ENCODE measurements at regions not wholly inside any gene's neighbourhood (a gene's known extent, or its start where the extent isn't known, plus 50 kb on each side); places are given as distances from the start of the nearest gene placed in this dataset.

GRCh38 chr15:26352406-26352805, 420.5 kb downstream of the GABRB3 start:
- TF ChIP-seq, protein P1, sequence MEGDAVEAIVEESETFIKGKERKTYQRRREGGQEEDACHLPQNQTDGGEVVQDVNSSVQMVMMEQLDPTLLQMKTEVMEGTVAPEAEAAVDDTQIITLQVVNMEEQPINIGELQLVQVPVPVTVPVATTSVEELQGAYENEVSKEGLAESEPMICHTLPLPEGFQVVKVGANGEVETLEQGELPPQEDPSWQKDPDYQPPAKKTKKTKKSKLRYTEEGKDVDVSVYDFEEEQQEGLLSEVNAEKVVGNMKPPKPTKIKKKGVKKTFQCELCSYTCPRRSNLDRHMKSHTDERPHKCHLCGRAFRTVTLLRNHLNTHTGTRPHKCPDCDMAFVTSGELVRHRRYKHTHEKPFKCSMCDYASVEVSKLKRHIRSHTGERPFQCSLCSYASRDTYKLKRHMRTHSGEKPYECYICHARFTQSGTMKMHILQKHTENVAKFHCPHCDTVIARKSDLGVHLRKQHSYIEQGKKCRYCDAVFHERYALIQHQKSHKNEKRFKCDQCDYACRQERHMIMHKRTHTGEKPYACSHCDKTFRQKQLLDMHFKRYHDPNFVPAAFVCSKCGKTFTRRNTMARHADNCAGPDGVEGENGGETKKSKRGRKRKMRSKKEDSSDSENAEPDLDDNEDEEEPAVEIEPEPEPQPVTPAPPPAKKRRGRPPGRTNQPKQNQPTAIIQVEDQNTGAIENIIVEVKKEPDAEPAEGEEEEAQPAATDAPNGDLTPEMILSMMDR (tag by site-specific recombination; IDR thresholded peaks at IDR 0.05) = no peak
- TF ChIP-seq ZNF350 (tag by site-specific recombination; IDR thresholded peaks at IDR 0.05) (no peak), ZNF311 (tag by site-specific recombination; IDR thresholded peaks at IDR 0.05; ENCODE audit: borderline replicate concordance) (no peak), ZBTB21 (tag by site-specific recombination; IDR thresholded peaks at IDR 0.05) (no peak), ZNF558 (tag by site-specific recombination; IDR thresholded peaks at IDR 0.05) (no peak)
- TF ChIP-seq, protein P2, sequence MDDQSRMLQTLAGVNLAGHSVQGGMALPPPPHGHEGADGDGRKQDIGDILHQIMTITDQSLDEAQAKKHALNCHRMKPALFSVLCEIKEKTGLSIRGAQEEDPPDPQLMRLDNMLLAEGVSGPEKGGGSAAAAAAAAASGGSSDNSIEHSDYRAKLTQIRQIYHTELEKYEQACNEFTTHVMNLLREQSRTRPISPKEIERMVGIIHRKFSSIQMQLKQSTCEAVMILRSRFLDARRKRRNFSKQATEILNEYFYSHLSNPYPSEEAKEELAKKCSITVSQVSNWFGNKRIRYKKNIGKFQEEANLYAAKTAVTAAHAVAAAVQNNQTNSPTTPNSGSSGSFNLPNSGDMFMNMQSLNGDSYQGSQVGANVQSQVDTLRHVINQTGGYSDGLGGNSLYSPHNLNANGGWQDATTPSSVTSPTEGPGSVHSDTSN (CRISPR knock-in tag; IDR thresholded peaks at IDR 0.05) = no peak

Measured in HEK293 (cell line).